ENCODE measurements at regions not wholly inside any gene's neighbourhood (a gene's known extent, or its start where the extent isn't known, plus 50 kb on each side); places are given as distances from the start of the nearest gene placed in this dataset.
A peak's percentile ranks its signal among the peaks of the same experiment; 100 is the strongest.

GRCh38 chr6:8215631-8216030, 113.3 kb upstream of the EEF1E1 start:
- DNase-seq (ENCODE audit: low read depth) = peak; percentile 68

- no peak for DNase-seq (ENCODE audit: low read depth)
These were observed 111.6 kb upstream of the EEF1E1 start for GRCh38 chr6:8213995-8214394.

- DNase-seq (ENCODE audit: low read depth) = no peak
These were observed 110.5 kb upstream of the EEF1E1 start for GRCh38 chr6:8212720-8213434.

- DNase-seq (ENCODE audit: low read depth) = no peak
These were observed 105.5 kb upstream of the EEF1E1 start for GRCh38 chr6:8207869-8208191.

- no peak for DNase-seq (ENCODE audit: low read depth)
These were observed 105.0 kb upstream of the EEF1E1 start for GRCh38 chr6:8207191-8207868.

- no peak for DNase-seq (ENCODE audit: low read depth)
These were observed 101.0 kb upstream of the EEF1E1 start for GRCh38 chr6:8203337-8203736.

- no peak for DNase-seq (ENCODE audit: low read depth)
These were observed 99.3 kb upstream of the EEF1E1 start for GRCh38 chr6:8201679-8202078.

- DNase-seq (ENCODE audit: low read depth) = no peak
These were observed 97.9 kb upstream of the EEF1E1 start for GRCh38 chr6:8200255-8200654.

- DNase-seq (ENCODE audit: low read depth) = no peak
These were observed 93.4 kb upstream of the EEF1E1 start for GRCh38 chr6:8195714-8196102.

- DNase-seq (ENCODE audit: low read depth) = no peak
These were observed 92.8 kb upstream of the EEF1E1 start for GRCh38 chr6:8195040-8195713.

GRCh38 chr6:8194490-8194889, 92.1 kb upstream of the EEF1E1 start:
- DNase-seq (ENCODE audit: low read depth) = no peak

- peak; percentile 8 for DNase-seq (ENCODE audit: low read depth)
These were observed 91.2 kb upstream of the EEF1E1 start for GRCh38 chr6:8193541-8193940.

GRCh38 chr6:8192597-8192996, 90.2 kb upstream of the EEF1E1 start:
- no peak for DNase-seq (ENCODE audit: low read depth)

GRCh38 chr6:8192067-8192466, 89.7 kb upstream of the EEF1E1 start:
- DNase-seq (ENCODE audit: low read depth) = no peak

GRCh38 chr6:8191629-8192028, 89.3 kb upstream of the EEF1E1 start:
- DNase-seq (ENCODE audit: low read depth) = no peak

GRCh38 chr6:8187209-8187608, 84.9 kb upstream of the EEF1E1 start:
- DNase-seq (ENCODE audit: low read depth) = no peak

- no peak for DNase-seq (ENCODE audit: low read depth)
These were observed 80.7 kb upstream of the EEF1E1 start for GRCh38 chr6:8182902-8183665.

GRCh38 chr6:8181951-8182845, 79.8 kb upstream of the EEF1E1 start:
- no peak for DNase-seq (ENCODE audit: low read depth)

- no peak for DNase-seq (ENCODE audit: low read depth)
These were observed 79.0 kb upstream of the EEF1E1 start for GRCh38 chr6:8181160-8181881.

- peak; percentile 61 for DNase-seq (ENCODE audit: low read depth)
These were observed 78.2 kb upstream of the EEF1E1 start for GRCh38 chr6:8180327-8181159.

All from amniotic epithelial cell (primary cell).